ENCODE measurements at regions not wholly inside any gene's neighbourhood (a gene's known extent, or its start where the extent isn't known, plus 50 kb on each side); places are given as distances from the start of the nearest gene placed in this dataset.

DNA sequence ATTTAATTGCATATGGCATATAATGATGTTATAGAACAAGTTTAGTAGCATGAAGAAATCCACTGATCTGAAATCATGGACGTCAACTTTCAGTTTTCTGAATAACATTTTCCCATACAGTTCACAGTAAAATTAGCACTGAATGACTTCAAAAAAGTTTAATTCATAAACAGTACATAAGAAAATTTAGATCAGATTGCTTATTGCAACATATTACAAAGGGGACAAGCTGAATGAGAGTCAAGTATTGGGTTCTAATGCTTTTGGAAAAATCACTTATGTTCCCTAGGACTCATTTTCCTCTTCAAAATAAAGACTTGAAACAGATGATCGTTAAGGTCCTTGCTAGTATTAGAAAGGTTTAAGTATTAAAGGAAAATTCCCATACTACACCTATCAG, 898.3 kb upstream of the INTU start:
- H3K36me3 ChIP-seq (ENCODE audit: control insufficient read depth in 4 of 4, insufficient read depth in 3 of 4, low read depth in 1 of 4, low read length in 3 of 4): no peaks in the 10 kb centered on the region
- no peak overlapping the region for H3K9ac ChIP-seq (ENCODE audit: low read depth in 1 of 2, low read length in 2 of 2)
- WGBS: 65% methylated on average over 2 of the region's 2 CpGs
- peaks cover 0 to 2% (median 0%) of the 10 kb centered on the region in 4 donors for H3K4me1 ChIP-seq (ENCODE audit: control insufficient read depth in 4 of 4, insufficient read depth in 4 of 4, low read length in 3 of 4)
- no peak for DNase-seq (ENCODE audit: low spot score)
- no peaks in the 10 kb centered on the region for H3K27me3 ChIP-seq (ENCODE audit: control insufficient read depth in 4 of 4, insufficient read depth in 4 of 4, low read length in 3 of 4)
- no peak overlapping the region for H3K27ac ChIP-seq (ENCODE audit: low read depth in 1 of 2, low read length in 2 of 2)
- no peak overlapping the region for H3K4me3 ChIP-seq (ENCODE audit: low read depth in 1 of 3, low read length in 3 of 3)
- no peaks in the 10 kb centered on the region for H3K9me3 ChIP-seq (ENCODE audit: control insufficient read depth in 4 of 4, low read length in 3 of 4)
- TF ChIP-seq RXRA (IDR thresholded peaks at IDR 0.05): no peak
- TF ChIP-seq GABPA (IDR thresholded peaks at IDR 0.05 in 1 of 2, conservative IDR thresholded peaks at IDR 0.05 in 1 of 2): no peak
- no peak for TF ChIP-seq JUND (IDR thresholded peaks at IDR 0.05)
- no peak for TF ChIP-seq FOXA1 (IDR thresholded peaks at IDR 0.05)
- TF ChIP-seq, protein P1, sequence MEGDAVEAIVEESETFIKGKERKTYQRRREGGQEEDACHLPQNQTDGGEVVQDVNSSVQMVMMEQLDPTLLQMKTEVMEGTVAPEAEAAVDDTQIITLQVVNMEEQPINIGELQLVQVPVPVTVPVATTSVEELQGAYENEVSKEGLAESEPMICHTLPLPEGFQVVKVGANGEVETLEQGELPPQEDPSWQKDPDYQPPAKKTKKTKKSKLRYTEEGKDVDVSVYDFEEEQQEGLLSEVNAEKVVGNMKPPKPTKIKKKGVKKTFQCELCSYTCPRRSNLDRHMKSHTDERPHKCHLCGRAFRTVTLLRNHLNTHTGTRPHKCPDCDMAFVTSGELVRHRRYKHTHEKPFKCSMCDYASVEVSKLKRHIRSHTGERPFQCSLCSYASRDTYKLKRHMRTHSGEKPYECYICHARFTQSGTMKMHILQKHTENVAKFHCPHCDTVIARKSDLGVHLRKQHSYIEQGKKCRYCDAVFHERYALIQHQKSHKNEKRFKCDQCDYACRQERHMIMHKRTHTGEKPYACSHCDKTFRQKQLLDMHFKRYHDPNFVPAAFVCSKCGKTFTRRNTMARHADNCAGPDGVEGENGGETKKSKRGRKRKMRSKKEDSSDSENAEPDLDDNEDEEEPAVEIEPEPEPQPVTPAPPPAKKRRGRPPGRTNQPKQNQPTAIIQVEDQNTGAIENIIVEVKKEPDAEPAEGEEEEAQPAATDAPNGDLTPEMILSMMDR (IDR thresholded peaks at IDR 0.05; ENCODE audit: low read depth, low read length, missing input control): no peak
- no peak for TF ChIP-seq SP1 (IDR thresholded peaks at IDR 0.05)

DNA sequence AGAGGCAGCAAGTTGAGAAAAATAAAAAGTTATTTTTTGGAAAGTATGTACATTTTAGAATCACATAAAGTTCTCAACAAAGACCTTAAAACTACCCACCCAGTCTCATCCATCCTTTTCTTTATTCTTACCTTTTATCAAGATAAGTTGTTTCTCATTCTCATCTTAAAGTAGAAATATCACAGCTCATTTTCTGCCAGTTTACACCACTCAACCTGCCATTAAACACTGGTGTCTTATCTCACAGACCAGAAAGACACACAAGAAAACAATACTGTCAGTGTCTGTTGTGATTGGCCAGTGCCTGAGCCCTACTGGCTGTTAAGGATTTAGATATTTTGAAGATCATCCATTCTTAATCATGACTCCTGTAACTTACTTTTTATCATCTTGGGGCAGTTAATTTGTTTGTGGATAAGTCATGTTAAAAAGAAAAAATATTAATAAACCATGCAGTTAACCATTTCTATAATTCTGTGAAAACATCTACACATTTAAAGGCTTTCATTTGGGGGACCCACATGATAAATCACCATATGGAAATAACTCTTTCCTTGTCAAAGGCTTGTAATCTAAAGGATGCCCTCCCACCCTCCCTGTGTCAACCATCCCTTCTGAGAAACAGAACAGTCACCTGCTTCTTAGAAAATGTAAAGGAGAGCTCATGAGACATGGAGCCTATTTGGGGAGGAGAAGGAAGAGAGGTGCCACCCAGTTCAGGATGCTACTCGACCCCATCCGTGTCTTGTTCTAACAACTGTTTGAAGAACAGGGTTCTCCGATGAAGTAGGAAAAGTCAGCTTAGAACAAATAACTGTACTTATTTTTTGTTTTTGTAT, 897.2 kb upstream of the INTU start:
- Histone ChIP-seq H3K27ac (ENCODE audit: low read depth in 1 of 2, low read length in 2 of 2) (no peak overlapping the region), H3K9ac (ENCODE audit: low read depth in 1 of 2, low read length in 2 of 2) (no peak overlapping the region), H3K36me3 (ENCODE audit: control insufficient read depth in 4 of 4, insufficient read depth in 3 of 4, low read depth in 1 of 4, low read length in 3 of 4) (no peaks in the 10 kb centered on the region), H3K4me3 (ENCODE audit: low read depth in 1 of 3, low read length in 3 of 3) (no peak overlapping the region), H3K9me3 (ENCODE audit: control insufficient read depth in 4 of 4, low read length in 3 of 4) (no peaks in the 10 kb centered on the region), H3K4me1 (ENCODE audit: control insufficient read depth in 4 of 4, insufficient read depth in 4 of 4, low read length in 3 of 4) (peaks cover 0 to 2% (median 0%) of the 10 kb centered on the region in 4 donors), H3K27me3 (ENCODE audit: control insufficient read depth in 4 of 4, insufficient read depth in 4 of 4, low read length in 3 of 4) (no peaks in the 10 kb centered on the region)
- DNase-seq (ENCODE audit: low spot score): no peak
- TF ChIP-seq, protein P2, sequence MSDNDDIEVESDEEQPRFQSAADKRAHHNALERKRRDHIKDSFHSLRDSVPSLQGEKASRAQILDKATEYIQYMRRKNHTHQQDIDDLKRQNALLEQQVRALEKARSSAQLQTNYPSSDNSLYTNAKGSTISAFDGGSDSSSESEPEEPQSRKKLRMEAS (IDR thresholded peaks at IDR 0.05): no peak
- TF ChIP-seq RXRA (IDR thresholded peaks at IDR 0.05) (no peak), TAF1 (conservative IDR thresholded peaks at IDR 0.05) (no peak)
- WGBS: 81% methylated on average over 3 of the region's 3 CpGs

DNA sequence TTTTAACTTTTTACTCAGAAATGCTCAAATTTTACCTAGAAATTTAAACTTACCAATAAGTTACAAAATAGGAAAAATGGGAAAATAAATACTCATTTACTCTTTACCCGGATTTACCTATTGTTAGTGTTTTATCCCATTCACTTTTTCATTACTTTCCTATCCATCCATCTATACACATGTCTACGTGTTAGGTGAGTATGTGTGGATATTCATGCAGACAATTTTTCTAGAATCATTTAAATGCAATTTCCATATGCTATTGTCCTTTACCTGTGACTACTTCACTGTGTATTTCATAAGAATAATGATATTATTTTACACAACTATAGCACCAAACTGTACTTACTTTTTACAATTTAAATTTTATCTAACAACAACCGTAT, 896.6 kb upstream of the INTU start:
- no peak overlapping the region for H3K4me3 ChIP-seq (ENCODE audit: low read depth in 1 of 3, low read length in 3 of 3)
- no peaks in the 10 kb centered on the region for H3K36me3 ChIP-seq (ENCODE audit: control insufficient read depth in 4 of 4, insufficient read depth in 3 of 4, low read depth in 1 of 4, low read length in 3 of 4)
- no peak overlapping the region for H3K27ac ChIP-seq (ENCODE audit: low read depth in 1 of 2, low read length in 2 of 2)
- H3K4me1 ChIP-seq (ENCODE audit: control insufficient read depth in 4 of 4, insufficient read depth in 4 of 4, low read length in 3 of 4): peaks cover 0 to 2% (median 0%) of the 10 kb centered on the region in 4 donors
- H3K9ac ChIP-seq (ENCODE audit: low read depth in 1 of 2, low read length in 2 of 2): no peak overlapping the region
- 83% methylated on average over 3 of the region's 3 CpGs for WGBS
- H3K9me3 ChIP-seq (ENCODE audit: control insufficient read depth in 4 of 4, low read length in 3 of 4): no peaks in the 10 kb centered on the region
- TF ChIP-seq EGR1 (IDR thresholded peaks at IDR 0.05; ENCODE audit: low read depth in 2 of 2) (no peak), NR2F2 (IDR thresholded peaks at IDR 0.05) (no peak), TAF1 (conservative IDR thresholded peaks at IDR 0.05) (no peak), FOXA1 (IDR thresholded peaks at IDR 0.05) (no peak)
- TF ChIP-seq, protein P1 (IDR thresholded peaks at IDR 0.05; ENCODE audit: low read depth, low read length, missing input control): no peak
- no peaks in the 10 kb centered on the region for H3K27me3 ChIP-seq (ENCODE audit: control insufficient read depth in 4 of 4, insufficient read depth in 4 of 4, low read length in 3 of 4)
- no peak for DNase-seq (ENCODE audit: low spot score)
